ENCODE measurements at regions not wholly inside any gene's neighbourhood (a gene's known extent, or its start where the extent isn't known, plus 50 kb on each side); places are given as distances from the start of the nearest gene placed in this dataset.

GRCh38 chr15:37536967-37537605 is 397.4 kb upstream of the TMCO5A start:
- DNase-seq (ENCODE audit: low read depth in 2 of 2): peak in 1 of 2 donors; percentile 0
- no peak overlapping the region for H3K4me3 ChIP-seq (replicated peaks in 1 of 2; ENCODE audit: low read depth in 2 of 2, low read length in 2 of 2)
- TF ChIP-seq CTCF (IDR thresholded peaks at IDR 0.05; ENCODE audit: low read depth, low read length): no peak

- no peak overlapping the region for H3K4me3 ChIP-seq (replicated peaks in 1 of 2; ENCODE audit: low read depth in 2 of 2, low read length in 2 of 2)
- DNase-seq (ENCODE audit: low read depth in 2 of 2): no peak
- no peak for TF ChIP-seq CTCF (IDR thresholded peaks at IDR 0.05; ENCODE audit: low read depth, low read length)
Measured at GRCh38 chr15:37537802-37538201, 396.6 kb upstream of the TMCO5A start.

GRCh38 chr15:37548116-37548515 is 386.3 kb upstream of the TMCO5A start:
- no peak overlapping the region for H3K4me3 ChIP-seq (replicated peaks in 1 of 2; ENCODE audit: low read depth in 2 of 2, low read length in 2 of 2)
- no peak for DNase-seq (ENCODE audit: low read depth in 2 of 2)
- TF ChIP-seq CTCF (IDR thresholded peaks at IDR 0.05; ENCODE audit: low read depth, low read length): no peak

GRCh38 chr15:37550360-37551024 is 383.9 kb upstream of the TMCO5A start:
- no peak overlapping the region for H3K4me3 ChIP-seq (replicated peaks in 1 of 2; ENCODE audit: low read depth in 2 of 2, low read length in 2 of 2)
- DNase-seq (ENCODE audit: low read depth in 2 of 2): no peak
- TF ChIP-seq CTCF (IDR thresholded peaks at IDR 0.05; ENCODE audit: low read depth, low read length): no peak

- no peak for DNase-seq (ENCODE audit: low read depth in 2 of 2)
- no peak overlapping the region for H3K4me3 ChIP-seq (replicated peaks in 1 of 2; ENCODE audit: low read depth in 2 of 2, low read length in 2 of 2)
- no peak for TF ChIP-seq CTCF (IDR thresholded peaks at IDR 0.05; ENCODE audit: low read depth, low read length)
Measured at GRCh38 chr15:37572401-37572800, 362.0 kb upstream of the TMCO5A start.

- DNase-seq (ENCODE audit: low read depth in 2 of 2): no peak
- no peak overlapping the region for H3K4me3 ChIP-seq (replicated peaks in 1 of 2; ENCODE audit: low read depth in 2 of 2, low read length in 2 of 2)
- no peak for TF ChIP-seq CTCF (IDR thresholded peaks at IDR 0.05; ENCODE audit: low read depth, low read length)
Measured at GRCh38 chr15:37574985-37575384, 359.5 kb upstream of the TMCO5A start.

All from cardiac fibroblast (primary cell).